ENCODE measurements at regions not wholly inside any gene's neighbourhood (a gene's known extent, or its start where the extent isn't known, plus 50 kb on each side); places are given as distances from the start of the nearest gene placed in this dataset.

DNA sequence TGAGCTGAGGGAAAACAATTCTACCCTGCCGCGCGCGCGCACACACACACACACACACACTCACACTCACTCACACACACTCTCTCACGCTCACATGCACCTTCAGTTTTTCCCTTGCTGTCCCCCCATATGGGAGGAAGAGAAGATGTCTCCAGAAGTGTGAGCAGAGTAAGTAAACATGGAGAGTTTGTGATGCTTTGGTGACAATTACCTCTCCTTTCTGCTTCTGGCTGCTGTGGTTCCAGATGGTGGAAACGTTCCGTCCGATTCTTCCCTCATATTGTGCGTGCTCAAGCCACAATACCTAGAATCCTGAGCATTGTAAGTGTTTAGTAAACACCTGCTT, 86.7 kb downstream of the LINC00237 start:
- TF ChIP-seq POLR2A (IDR thresholded peaks at IDR 0.05): no peak
- TF ChIP-seq, protein P1, sequence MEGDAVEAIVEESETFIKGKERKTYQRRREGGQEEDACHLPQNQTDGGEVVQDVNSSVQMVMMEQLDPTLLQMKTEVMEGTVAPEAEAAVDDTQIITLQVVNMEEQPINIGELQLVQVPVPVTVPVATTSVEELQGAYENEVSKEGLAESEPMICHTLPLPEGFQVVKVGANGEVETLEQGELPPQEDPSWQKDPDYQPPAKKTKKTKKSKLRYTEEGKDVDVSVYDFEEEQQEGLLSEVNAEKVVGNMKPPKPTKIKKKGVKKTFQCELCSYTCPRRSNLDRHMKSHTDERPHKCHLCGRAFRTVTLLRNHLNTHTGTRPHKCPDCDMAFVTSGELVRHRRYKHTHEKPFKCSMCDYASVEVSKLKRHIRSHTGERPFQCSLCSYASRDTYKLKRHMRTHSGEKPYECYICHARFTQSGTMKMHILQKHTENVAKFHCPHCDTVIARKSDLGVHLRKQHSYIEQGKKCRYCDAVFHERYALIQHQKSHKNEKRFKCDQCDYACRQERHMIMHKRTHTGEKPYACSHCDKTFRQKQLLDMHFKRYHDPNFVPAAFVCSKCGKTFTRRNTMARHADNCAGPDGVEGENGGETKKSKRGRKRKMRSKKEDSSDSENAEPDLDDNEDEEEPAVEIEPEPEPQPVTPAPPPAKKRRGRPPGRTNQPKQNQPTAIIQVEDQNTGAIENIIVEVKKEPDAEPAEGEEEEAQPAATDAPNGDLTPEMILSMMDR (IDR thresholded peaks at IDR 0.05): no peak

Measured in thyroid gland (tissue), 4 donors.